ENCODE measurements at regions not wholly inside any gene's neighbourhood (a gene's known extent, or its start where the extent isn't known, plus 50 kb on each side); places are given as distances from the start of the nearest gene placed in this dataset.

- CTCF ChIA-PET, result no interaction called here
- Histone ChIP-seq H3K9me3 (no peaks in the 10 kb centered on the region), H3K36me3 (ENCODE audit: control insufficient read depth, insufficient read depth, low read length) (no peaks in the 10 kb centered on the region), H3K4me3 (ENCODE audit: low read depth, low read length) (no peak overlapping the region), H3K27me3 (replicated peaks; ENCODE audit: control insufficient read depth, insufficient read depth, low read length) (no peaks in the 10 kb centered on the region), H3K4me1 (no peaks in the 10 kb centered on the region)
- Mint-ChIP-seq H3K9me3 (ENCODE audit: unreplicated experiment) (no peaks in the 10 kb centered on the region), H3K27me3 (ENCODE audit: insufficient read depth, unreplicated experiment) (no peaks in the 10 kb centered on the region), H3K36me3 (ENCODE audit: insufficient read depth, unreplicated experiment) (no peaks in the 10 kb centered on the region), H3K27ac (ENCODE audit: unreplicated experiment) (no peak overlapping the region), H3K4me3 (ENCODE audit: unreplicated experiment) (no peak overlapping the region), H3K4me1 (ENCODE audit: low read depth, unreplicated experiment) (no peaks in the 10 kb centered on the region)
- TF ChIP-seq CTCF (IDR thresholded peaks at IDR 0.05; ENCODE audit: insufficient read depth in 1 of 2, low read depth in 1 of 2, low read length in 1 of 2, severe bottlenecking in 1 of 2, unreplicated experiment in 1 of 2), result no peak
- BruUV-seq (replicated peaks), result no TSS peak
- POLR2A ChIA-PET, result no interaction called here
- intact Hi-C loops (cut with micrococcal nuclease; ENCODE audit: unreplicated experiment), result no loop called here
- no peak for DNase-seq
These were observed 883.1 kb downstream of the CDH18 start for GRCh38 chr5:19104948-19105347.

GRCh38 chr5:19122923-19123322 is 865.1 kb downstream of the CDH18 start:
- no peak overlapping the region for H3K4me3 Mint-ChIP-seq (ENCODE audit: unreplicated experiment)
- no peak overlapping the region for H3K4me3 ChIP-seq (ENCODE audit: low read depth, low read length)
- POLR2A ChIA-PET, result no interaction called here
- H3K9me3 ChIP-seq, result no peaks in the 10 kb centered on the region
- intact Hi-C loops (cut with micrococcal nuclease; ENCODE audit: unreplicated experiment), result no loop called here
- no peak for TF ChIP-seq CTCF (IDR thresholded peaks at IDR 0.05; ENCODE audit: insufficient read depth in 1 of 2, low read depth in 1 of 2, low read length in 1 of 2, severe bottlenecking in 1 of 2, unreplicated experiment in 1 of 2)
- H3K9me3 Mint-ChIP-seq (ENCODE audit: unreplicated experiment), result no peaks in the 10 kb centered on the region
- no peak for DNase-seq
- CTCF ChIA-PET, result no interaction called here
- no peaks in the 10 kb centered on the region for H3K27me3 ChIP-seq (replicated peaks; ENCODE audit: control insufficient read depth, insufficient read depth, low read length)
- no peaks in the 10 kb centered on the region for H3K4me1 Mint-ChIP-seq (ENCODE audit: low read depth, unreplicated experiment)
- H3K36me3 ChIP-seq (ENCODE audit: control insufficient read depth, insufficient read depth, low read length), result no peaks in the 10 kb centered on the region
- H3K36me3 Mint-ChIP-seq (ENCODE audit: insufficient read depth, unreplicated experiment), result no peaks in the 10 kb centered on the region
- H3K4me1 ChIP-seq, result no peaks in the 10 kb centered on the region
- no peak overlapping the region for H3K27ac Mint-ChIP-seq (ENCODE audit: unreplicated experiment)
- no peaks in the 10 kb centered on the region for H3K27me3 Mint-ChIP-seq (ENCODE audit: insufficient read depth, unreplicated experiment)
- BruUV-seq (replicated peaks), result no TSS peak

GRCh38 chr5:19125956-19126713 is 861.9 kb downstream of the CDH18 start:
- Mint-ChIP-seq H3K27ac (ENCODE audit: unreplicated experiment) (no peak overlapping the region), H3K4me1 (ENCODE audit: low read depth, unreplicated experiment) (no peaks in the 10 kb centered on the region), H3K36me3 (ENCODE audit: insufficient read depth, unreplicated experiment) (no peaks in the 10 kb centered on the region), H3K4me3 (ENCODE audit: unreplicated experiment) (no peak overlapping the region), H3K27me3 (ENCODE audit: insufficient read depth, unreplicated experiment) (no peaks in the 10 kb centered on the region), H3K9me3 (ENCODE audit: unreplicated experiment) (no peaks in the 10 kb centered on the region)
- intact Hi-C loops (cut with micrococcal nuclease; ENCODE audit: unreplicated experiment), result no loop called here
- no peak overlapping the region for H3K4me3 ChIP-seq (ENCODE audit: low read depth, low read length)
- ChIA-PET CTCF (no interaction called here), POLR2A (no interaction called here)
- no peaks in the 10 kb centered on the region for H3K27me3 ChIP-seq (replicated peaks; ENCODE audit: control insufficient read depth, insufficient read depth, low read length)
- BruUV-seq (replicated peaks), result no TSS peak
- no peak for TF ChIP-seq CTCF (IDR thresholded peaks at IDR 0.05; ENCODE audit: insufficient read depth in 1 of 2, low read depth in 1 of 2, low read length in 1 of 2, severe bottlenecking in 1 of 2, unreplicated experiment in 1 of 2)
- no peak for DNase-seq
- H3K4me1 ChIP-seq, result no peaks in the 10 kb centered on the region
- no peaks in the 10 kb centered on the region for H3K36me3 ChIP-seq (ENCODE audit: control insufficient read depth, insufficient read depth, low read length)
- no peaks in the 10 kb centered on the region for H3K9me3 ChIP-seq
